Erythroblast (primary cell): ENCODE measurements at regions not wholly inside any gene's neighbourhood (a gene's known extent, or its start where the extent isn't known, plus 50 kb on each side); places are given as distances from the start of the nearest gene placed in this dataset.

Experiments used
- DNase-seq, 2 experiments: peaks; one replicate each; lab custom pipeline; 2025; lab: John Stamatoyannopoulos, UW
- GATA1 ChIP-seq: IDR thresholded peaks from 2 replicates; pipeline ENCODE4 v1.6.1; 2011; ENCODE audit warnings: low read depth, mild to moderate bottlenecking, control low read depth, low read length, moderate library complexity
- POLR2A ChIP-seq: IDR thresholded peaks from 2 replicates; pipeline ENCODE4 v1.6.1; 2011; ENCODE audit warnings: mild to moderate bottlenecking, low read length

DNA sequence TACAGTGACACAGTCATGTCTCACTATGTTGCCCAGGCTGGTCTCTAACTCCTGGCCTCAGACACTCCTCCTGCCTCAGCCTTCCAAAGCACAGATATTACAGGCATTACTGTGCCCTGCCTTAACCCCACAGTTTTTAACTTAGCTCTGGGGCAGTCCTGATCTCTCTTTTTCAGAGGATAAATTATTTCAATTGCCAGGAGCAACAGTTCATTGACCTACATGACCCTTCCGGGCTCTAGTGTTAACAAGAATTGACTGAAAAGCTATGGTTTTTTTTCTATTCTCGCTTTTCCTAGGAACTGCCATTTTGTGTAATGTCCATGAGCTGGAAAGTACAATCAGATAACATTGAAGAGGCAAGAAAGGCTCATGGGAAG lies 92.8 kb downstream of the HNRNPLL start:
- TF ChIP-seq GATA1 = no peak
- TF ChIP-seq POLR2A = no peak
- no peak for DNase-seq

DNA sequence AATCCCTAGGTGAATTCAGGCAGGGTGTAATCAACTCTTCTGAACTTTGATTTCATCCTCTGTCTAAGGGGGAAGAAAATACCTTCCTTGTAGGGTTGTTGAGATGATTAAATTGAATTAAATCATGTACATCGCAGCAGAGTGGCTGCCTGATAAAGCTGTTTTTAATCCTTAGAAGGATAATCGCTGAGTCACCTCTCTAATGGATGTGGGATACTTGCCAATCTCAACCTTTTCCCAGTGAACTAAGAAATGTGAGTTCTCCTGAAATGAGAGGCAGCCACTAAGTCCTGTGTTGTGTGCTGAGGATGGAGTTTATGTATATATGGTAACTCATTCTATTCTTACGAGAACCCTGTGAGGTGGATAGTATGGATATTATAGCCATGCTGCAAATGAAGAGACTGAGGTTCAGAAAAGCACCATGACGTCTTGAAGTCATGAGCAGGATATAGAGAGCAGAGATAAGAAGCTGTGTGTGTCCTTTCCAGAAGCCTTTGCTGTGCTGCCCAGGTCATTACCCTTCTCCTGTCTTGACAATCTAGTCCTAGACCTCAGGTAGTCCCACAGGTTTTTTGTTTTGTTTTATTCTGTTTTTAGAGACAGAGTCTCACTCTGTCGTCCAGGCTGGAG lies 93.3 kb downstream of the HNRNPLL start:
- peak; percentile 33 to 46 for DNase-seq
- no peak for TF ChIP-seq POLR2A

DNA sequence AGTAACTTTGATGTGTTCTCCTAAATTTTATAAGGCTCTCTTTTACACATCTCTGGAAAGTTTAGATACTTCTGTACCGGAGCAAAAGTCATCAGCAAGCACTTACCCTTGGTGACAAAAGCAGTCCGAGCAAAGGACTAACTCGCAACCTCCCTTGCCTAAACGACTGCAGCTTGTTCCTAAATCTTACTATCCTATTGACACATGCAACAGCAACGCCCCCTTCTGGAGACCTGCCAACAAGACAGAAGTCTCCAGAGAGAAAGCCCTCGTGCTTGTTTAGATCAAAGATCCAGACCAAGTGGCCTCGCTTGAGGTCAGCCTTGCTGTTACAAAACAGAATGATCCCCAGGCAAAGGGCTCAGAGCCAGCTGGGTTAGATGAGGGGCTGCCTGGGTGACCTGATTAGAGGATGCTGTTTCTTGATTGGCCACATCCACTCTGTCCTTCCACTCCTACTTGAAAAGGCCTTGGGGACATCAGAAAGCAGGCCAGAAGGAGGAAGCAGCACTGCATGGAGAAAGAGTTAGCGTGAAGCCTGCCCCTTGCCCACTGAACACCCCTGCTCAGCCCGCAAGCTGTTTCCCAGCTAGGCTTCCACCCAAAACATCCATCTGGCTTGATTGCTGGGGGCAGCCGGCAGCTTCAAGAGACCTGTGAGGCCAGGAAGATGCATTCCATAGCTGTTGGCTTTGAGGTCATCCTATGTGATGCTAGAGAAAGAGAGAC lies 94.3 kb downstream of the HNRNPLL start:
- peak; percentile 91 to 92 for DNase-seq
- TF ChIP-seq GATA1 (no peak), POLR2A (no peak)

DNA sequence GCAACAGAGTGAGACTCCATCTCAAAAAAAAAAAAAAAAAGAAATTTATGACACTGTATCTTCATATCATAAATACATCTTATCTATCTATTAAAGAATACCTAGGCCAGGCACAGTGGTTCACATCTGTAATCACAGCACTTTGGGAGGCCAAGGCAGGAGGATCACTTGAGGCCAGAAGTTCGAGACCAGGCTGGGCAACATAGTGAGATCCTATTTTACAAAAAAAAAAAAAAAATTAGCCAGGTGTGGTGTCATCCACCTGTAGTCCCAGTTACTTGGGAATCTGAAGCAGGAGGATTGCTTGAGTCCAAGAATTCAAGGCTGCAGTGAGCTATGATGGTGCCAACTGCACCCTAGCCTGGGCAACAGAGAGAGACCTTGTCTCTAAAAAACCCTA lies 95.0 kb downstream of the HNRNPLL start:
- no peak for DNase-seq
- TF ChIP-seq POLR2A = no peak
- no peak for TF ChIP-seq GATA1

DNA sequence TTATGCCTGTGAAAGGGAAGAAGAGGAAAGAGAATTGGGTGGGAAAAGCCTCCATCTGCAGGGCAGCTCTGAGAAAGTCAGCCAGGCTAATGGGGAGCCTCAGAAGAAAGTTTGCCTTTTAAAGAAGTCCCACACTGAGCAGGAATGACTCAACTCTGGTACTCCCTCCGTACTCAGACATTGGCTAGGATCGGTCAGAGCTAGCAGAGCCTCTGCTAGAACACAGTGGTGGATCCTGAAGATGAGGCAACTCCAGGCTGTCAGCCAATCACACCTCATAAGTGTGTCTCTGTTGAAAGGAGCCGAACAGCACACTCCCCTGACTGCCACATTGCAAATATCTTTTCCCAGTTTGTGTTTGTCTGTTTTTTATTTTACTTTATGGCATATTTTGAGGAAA lies 96.9 kb downstream of the HNRNPLL start:
- no peak for TF ChIP-seq POLR2A
- no peak for TF ChIP-seq GATA1
- no peak for DNase-seq

DNA sequence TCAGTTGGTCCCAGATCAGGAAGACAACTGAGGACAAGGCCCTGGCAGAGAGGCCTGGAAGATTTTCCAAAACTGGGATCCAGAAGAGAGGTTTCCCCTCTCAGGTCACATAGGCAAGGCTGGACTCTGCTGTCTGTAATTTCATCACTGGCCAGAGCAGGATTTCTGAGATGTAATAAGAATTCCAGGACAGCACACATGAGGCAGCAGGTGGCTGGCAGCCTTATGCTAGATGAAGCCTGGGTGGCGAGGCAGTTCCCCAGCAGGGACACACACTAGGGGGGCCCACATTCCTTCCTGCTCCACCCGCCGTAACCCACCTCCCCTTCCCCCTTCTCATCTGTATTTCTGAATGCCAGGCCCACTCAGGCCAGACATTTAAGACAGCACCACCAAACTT lies 98.6 kb downstream of the HNRNPLL start:
- no peak for DNase-seq
- TF ChIP-seq POLR2A = no peak
- no peak for TF ChIP-seq GATA1

DNA sequence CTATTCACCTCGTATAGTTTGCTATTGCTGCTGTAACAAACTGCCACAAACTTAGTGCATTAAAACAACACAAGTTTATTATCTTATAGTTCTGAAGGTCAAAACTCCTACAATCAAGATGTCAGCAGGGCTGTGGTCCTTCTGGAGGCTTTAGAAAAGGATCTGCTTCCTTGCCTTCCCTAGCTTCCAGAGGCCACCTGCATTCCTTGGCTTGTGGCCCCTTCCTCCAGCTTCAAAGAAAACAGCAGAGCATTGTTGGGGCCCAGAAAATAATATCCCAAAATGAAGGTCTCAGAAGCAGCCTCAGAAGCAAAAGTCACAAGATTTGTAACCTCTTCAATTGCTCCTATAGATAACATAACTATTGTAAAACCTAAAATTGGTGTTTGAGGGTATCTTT lies 100.6 kb downstream of the HNRNPLL start:
- DNase-seq = no peak
- TF ChIP-seq GATA1 = no peak
- no peak for TF ChIP-seq POLR2A

DNA sequence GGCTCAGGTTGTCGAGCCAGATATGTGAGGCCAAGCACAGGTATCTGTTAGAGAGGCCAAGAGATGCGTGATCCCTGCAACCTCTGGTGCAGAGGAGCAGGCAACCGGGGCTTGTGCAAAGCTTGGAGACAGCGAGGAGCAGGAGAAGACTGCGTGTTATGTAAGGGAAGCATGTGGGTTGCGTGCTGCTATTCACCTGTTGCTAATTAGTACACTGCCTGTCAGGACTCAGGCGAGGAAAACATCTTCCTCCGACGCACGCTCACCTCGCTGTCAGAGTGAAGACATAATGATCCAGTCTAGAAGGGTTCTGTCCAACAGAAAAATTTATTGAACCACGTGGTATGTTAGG lies 102.5 kb downstream of the HNRNPLL start:
- DNase-seq = no peak
- TF ChIP-seq POLR2A (no peak), GATA1 (no peak)

DNA sequence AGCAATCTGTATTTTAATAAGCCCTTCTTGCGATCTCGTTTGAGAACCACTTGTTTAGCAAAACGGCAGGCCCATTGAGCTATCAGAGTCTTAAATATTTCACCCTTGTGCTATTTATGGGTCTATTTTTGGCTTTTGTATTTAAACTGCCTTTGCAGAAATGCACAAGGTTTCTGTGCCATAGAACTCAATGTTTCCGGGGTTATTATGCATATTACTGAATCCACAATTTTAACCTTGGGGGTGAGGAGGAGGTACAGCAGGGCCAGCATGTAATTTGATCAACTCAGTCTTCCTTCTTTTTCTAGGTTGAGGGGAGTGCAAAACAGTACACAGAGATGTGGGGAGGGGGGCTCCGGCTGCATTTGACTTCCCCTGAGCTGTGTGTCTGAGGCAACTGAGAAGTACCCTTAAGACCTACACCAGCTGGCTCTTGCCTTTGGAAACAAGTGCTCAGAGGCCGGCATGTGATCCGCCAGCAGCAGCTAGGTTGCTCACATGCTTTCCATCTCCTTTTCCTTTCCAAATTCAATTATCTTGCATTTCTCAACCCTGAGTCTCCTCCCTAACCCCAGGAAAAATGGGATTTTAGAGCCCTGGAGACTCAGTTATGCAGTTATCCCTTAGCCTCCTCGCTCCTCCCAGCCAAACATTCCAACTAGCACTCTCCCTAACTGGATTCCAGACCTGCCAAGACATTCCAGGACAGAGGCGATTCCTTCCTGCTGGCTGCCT lies 103.0 kb downstream of the HNRNPLL start:
- TF ChIP-seq POLR2A (no peak), GATA1 (no peak)
- DNase-seq = no peak

DNA sequence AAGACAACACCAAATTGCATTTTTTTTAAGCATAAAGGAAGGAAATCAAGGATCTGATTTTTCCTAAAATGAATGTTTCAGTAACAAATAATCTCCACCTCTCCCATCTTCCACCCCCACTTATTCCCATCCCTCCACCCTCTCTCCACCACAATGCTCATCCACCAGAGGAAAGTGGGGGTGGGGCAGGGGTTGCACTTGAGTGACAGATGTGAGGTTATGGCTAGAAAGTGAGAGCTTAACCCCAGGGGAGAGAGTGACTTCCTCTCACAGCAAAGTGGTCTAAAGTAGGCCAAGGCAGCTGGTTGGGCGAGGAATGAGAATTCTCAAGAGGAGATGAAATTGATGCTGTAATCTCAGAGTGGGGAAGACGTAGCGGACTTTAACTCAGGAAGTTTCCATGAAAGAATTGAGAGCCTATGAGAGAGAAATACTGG lies 104.7 kb downstream of the HNRNPLL start:
- DNase-seq = no peak

DNA sequence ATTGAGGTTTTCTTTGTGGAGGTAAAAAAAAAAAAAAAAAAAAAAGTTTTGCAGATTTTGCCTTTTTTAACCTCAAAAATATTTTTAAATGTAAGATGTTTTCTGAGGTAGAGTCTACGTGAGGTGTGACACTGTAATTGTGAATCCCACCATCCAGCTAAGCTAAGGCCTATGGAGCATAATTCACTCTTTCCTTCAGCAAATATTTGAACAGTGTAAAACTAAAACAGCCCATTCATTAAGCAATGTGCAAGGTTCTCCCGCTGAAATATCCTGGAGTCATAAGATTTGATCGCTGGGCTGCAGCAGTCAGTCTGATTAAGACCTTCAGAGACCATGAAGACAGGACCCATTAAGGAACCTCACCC lies 105.1 kb downstream of the HNRNPLL start:
- TF ChIP-seq GATA1 (no peak), POLR2A (no peak)
- no peak for DNase-seq

More for the DNA sequence above, 104.7 kb downstream of the HNRNPLL start:
- no peak for TF ChIP-seq POLR2A
- TF ChIP-seq GATA1 = no peak

DNA sequence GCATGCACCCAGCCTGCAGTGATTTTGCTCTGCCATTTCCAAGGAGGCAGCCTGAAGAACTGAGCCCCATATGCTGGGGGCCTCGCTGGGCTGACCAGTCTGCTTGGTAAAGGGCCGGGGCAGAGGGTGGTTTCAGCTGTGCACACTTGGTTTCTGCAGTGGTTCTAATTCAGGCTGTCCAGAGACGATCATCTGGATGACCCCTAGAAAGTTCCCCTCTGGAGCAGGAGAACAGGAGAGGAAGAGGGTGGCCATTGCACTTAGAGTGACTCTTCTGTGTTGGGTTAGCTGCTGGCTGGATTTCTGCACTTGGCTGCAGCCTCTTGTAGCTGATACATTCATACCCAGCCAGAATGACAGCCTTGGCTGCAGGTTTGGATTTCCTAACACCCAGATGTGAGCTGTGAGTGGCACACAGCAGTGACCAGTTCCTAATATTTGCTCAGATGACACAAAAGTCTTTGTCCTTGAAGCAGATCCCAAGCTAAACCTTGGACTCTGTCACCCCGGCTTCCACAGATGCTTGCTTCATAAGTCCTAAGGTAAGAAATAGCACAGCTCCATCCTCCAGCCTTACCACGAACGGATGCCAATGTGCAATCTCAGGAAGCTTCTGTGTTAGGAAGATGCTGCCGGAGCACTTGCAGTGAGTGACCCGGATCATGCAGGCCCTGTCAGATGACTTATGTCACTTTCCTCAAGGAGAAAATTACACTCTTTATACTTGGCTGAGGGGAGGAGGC lies 105.6 kb downstream of the HNRNPLL start:
- DNase-seq = no peak
- TF ChIP-seq POLR2A = no peak
- no peak for TF ChIP-seq GATA1

DNA sequence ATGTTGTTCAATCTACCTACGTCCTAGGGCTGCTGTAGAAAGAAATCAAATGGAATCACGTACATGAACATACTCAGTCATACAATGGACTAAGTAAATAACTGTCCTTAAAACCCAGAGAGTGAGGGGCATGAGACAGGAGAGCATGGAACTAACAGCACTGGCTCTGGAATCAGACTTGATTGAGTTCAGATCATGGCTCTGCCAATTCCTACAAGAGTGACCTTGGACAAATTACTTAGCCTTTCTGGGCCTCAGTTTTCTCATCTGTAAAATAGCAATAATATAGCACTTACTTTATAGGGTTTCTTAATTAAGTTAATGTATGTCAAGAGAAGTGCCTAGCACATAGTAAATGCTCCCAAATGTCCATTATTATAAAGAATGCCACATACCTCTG lies 106.8 kb downstream of the HNRNPLL start:
- no peak for TF ChIP-seq POLR2A
- TF ChIP-seq GATA1 = no peak
- DNase-seq = no peak

DNA sequence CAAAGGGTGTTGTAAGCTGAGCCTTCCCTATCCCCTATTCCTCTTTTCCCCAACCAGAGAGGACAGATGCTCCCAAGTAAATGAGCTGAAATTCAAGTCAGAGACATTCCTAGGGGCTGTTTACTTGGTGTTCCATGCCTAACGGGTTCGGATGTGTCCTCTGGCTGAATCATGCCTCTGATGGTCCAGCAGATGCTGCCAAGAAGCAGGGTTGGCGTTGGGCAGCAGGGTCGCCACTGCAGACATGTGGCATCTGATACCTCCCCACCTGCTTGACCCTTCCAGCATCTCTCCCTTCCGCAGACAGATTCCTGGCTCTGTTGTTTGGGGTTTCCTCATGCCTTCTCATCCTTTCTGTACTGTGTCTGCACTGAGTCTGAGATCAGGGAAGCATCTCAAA lies 108.3 kb downstream of the HNRNPLL start:
- DNase-seq = no peak
- TF ChIP-seq GATA1 = no peak
- no peak for TF ChIP-seq POLR2A
